ENCODE measurements at regions not wholly inside any gene's neighbourhood (a gene's known extent, or its start where the extent isn't known, plus 50 kb on each side); places are given as distances from the start of the nearest gene placed in this dataset.

- no peaks in the 10 kb centered on the region for H3K9me3 ChIP-seq (ENCODE audit: control insufficient read depth, low read length)
- no peak for ATAC-seq (ENCODE audit: low FRiP score)
- no peak overlapping the region for H3K27ac ChIP-seq (ENCODE audit: low read depth in 1 of 2, low read length in 2 of 2)
- no peak for DNase-seq
- 62 to 71% methylated on average over 1 of the region's 1 CpG for WGBS, 2 donors
- intact Hi-C loops (cut with DNase I): no loop called here
- H3K4me3 ChIP-seq (ENCODE audit: low read length in 2 of 2): no peak overlapping the region
- no peaks in the 10 kb centered on the region for H3K36me3 ChIP-seq (ENCODE audit: control insufficient read depth in 1 of 2, insufficient read depth in 2 of 2, low read length in 1 of 2)
- H3K27me3 ChIP-seq (ENCODE audit: control insufficient read depth in 1 of 2, insufficient read depth in 2 of 2, low read length in 1 of 2): no peaks in the 10 kb centered on the region
- no peaks in the 10 kb centered on the region for H3K4me1 ChIP-seq (ENCODE audit: control insufficient read depth in 1 of 2, insufficient read depth in 2 of 2, low read length in 2 of 2)
Observed at GRCh38 chr16:76612497-76612896, 335.3 kb downstream of the CNTNAP4 start.

DNA sequence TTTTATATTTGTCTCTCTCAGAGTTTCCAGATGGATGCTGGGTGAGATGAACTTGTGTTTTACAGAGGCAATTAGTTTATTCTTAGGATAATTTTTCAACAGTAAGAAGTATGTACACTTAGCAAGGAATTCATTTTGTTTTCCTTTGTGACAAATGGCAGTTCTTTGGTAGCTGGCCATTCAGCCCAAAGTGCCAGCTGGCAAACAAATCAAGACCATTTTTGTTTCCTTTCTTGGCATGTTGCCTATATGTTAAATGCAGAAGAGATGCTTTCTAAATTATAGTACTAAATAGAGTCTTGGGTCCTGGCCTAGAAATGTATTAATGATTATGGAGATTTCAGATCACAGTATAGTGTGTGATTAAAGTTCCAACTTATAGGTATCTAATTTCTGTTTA lies 337.1 kb downstream of the CNTNAP4 start:
- H3K27me3 ChIP-seq (ENCODE audit: control insufficient read depth in 1 of 2, insufficient read depth in 2 of 2, low read length in 1 of 2): no peaks in the 10 kb centered on the region
- H3K4me3 ChIP-seq (ENCODE audit: low read length in 2 of 2): no peak overlapping the region
- DNase-seq: no peak
- H3K4me1 ChIP-seq (ENCODE audit: control insufficient read depth in 1 of 2, insufficient read depth in 2 of 2, low read length in 2 of 2): no peaks in the 10 kb centered on the region
- no peak overlapping the region for H3K27ac ChIP-seq (ENCODE audit: low read depth in 1 of 2, low read length in 2 of 2)
- no peak for ATAC-seq (ENCODE audit: low FRiP score)
- intact Hi-C loops (cut with DNase I): no loop called here
- H3K9me3 ChIP-seq (ENCODE audit: control insufficient read depth, low read length): no peaks in the 10 kb centered on the region
- H3K36me3 ChIP-seq (ENCODE audit: control insufficient read depth in 1 of 2, insufficient read depth in 2 of 2, low read length in 1 of 2): no peaks in the 10 kb centered on the region

DNA sequence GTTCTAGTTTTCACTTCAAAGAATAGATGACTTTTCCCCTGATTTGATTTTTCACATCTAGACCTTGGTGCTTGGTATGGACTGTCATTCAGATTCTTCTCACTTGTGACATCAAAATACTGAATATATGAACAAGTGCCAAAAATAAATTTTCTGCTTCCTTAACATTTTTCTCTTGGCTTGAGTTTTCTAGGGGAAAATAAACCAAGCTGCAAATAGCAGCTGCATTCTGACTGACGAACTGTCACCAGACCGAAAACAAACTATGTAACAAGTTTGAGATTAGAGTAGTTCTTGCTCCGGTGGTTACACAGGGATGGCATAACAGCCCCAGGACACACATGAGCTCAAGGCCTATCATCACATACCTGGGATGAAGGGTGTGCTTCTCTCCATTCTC lies 345.7 kb downstream of the CNTNAP4 start:
- WGBS, 2 donors: 12% methylated on average over 3 of the region's 3 CpGs
- H3K27ac ChIP-seq (ENCODE audit: low read depth in 1 of 2, low read length in 2 of 2): no peak overlapping the region

DNA sequence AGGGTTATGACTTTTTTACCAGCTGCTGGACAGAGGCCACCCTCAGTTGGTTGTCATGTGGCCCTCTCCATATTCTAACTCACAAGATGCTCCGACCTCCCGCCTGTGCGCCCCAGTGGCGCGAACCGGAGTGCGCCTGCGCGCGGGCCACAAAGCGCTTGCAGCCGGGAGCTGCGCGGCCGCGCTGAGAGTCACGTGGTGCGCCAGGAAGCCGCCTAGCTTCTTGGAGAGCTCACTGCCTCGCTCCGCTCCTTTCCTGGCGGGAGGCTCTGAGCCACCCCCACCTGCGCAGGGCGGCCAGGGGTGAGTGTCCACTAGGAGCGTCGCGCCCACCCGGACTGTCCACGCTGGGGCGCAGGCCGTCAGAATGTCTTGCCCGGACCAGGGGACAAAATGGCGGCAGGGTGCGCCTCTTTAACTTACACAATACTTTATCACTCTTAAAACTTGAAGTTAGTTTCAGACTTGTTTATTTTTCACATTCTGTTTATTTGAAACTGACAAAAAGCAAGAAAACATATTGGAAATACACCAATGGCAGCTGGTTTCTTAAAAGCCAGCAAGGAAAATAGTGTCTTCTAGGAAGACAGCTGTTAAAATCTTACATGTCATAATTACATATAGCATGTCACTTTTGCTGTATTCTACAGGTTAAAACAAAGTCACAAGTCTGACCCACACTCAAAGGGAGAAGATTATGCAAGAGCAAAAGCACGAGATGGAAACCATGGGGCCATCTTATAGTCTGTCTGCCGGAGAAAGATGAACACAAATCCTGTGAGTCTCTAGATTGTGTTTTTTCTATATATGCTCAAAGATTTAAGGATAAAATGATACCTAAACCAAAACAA lies 357.9 kb downstream of the CNTNAP4 start:
- WGBS, 2 donors: 68 to 76% methylated on average over 36 of the region's 36 CpGs
- DNase-seq: peak in 1 of 2 donors; percentile 37
- Histone ChIP-seq H3K4me1 (ENCODE audit: control insufficient read depth in 1 of 2, insufficient read depth in 2 of 2, low read length in 2 of 2) (no peaks in the 10 kb centered on the region), H3K27me3 (ENCODE audit: control insufficient read depth in 1 of 2, insufficient read depth in 2 of 2, low read length in 1 of 2) (no peaks in the 10 kb centered on the region), H3K27ac (ENCODE audit: low read depth in 1 of 2, low read length in 2 of 2) (no peak overlapping the region), H3K36me3 (ENCODE audit: control insufficient read depth in 1 of 2, insufficient read depth in 2 of 2, low read length in 1 of 2) (no peaks in the 10 kb centered on the region), H3K9me3 (ENCODE audit: control insufficient read depth, low read length) (peaks cover 2% of the 10 kb centered on the region), H3K4me3 (ENCODE audit: low read length in 2 of 2) (no peak overlapping the region)
- no peak for ATAC-seq (ENCODE audit: low FRiP score)
- intact Hi-C loops (cut with DNase I): no loop called here

More for the DNA sequence above, 345.7 kb downstream of the CNTNAP4 start:
- Histone ChIP-seq H3K9me3 (ENCODE audit: control insufficient read depth, low read length) (no peaks in the 10 kb centered on the region), H3K27me3 (ENCODE audit: control insufficient read depth in 1 of 2, insufficient read depth in 2 of 2, low read length in 1 of 2) (no peaks in the 10 kb centered on the region), H3K4me1 (ENCODE audit: control insufficient read depth in 1 of 2, insufficient read depth in 2 of 2, low read length in 2 of 2) (no peaks in the 10 kb centered on the region), H3K4me3 (ENCODE audit: low read length in 2 of 2) (no peak overlapping the region), H3K36me3 (ENCODE audit: control insufficient read depth in 1 of 2, insufficient read depth in 2 of 2, low read length in 1 of 2) (no peaks in the 10 kb centered on the region)
- ATAC-seq (ENCODE audit: low FRiP score) (no peak), DNase-seq (no peak)
- intact Hi-C loops (cut with DNase I): no loop called here

GRCh38 chr16:76639685-76640289 lies 362.6 kb downstream of the CNTNAP4 start:
- 47 to 51% methylated on average over 10 of the region's 10 CpGs for WGBS, 2 donors
- intact Hi-C loops (cut with DNase I): no loop called here
- ATAC-seq (ENCODE audit: low FRiP score): no peak
- Histone ChIP-seq H3K4me3 (ENCODE audit: low read length in 2 of 2) (no peak overlapping the region), H3K4me1 (ENCODE audit: control insufficient read depth in 1 of 2, insufficient read depth in 2 of 2, low read length in 2 of 2) (no peaks in the 10 kb centered on the region), H3K27ac (ENCODE audit: low read depth in 1 of 2, low read length in 2 of 2) (no peak overlapping the region), H3K27me3 (ENCODE audit: control insufficient read depth in 1 of 2, insufficient read depth in 2 of 2, low read length in 1 of 2) (no peaks in the 10 kb centered on the region), H3K9me3 (ENCODE audit: control insufficient read depth, low read length) (no peaks in the 10 kb centered on the region), H3K36me3 (ENCODE audit: control insufficient read depth in 1 of 2, insufficient read depth in 2 of 2, low read length in 1 of 2) (no peaks in the 10 kb centered on the region)
- no peak for DNase-seq

DNA sequence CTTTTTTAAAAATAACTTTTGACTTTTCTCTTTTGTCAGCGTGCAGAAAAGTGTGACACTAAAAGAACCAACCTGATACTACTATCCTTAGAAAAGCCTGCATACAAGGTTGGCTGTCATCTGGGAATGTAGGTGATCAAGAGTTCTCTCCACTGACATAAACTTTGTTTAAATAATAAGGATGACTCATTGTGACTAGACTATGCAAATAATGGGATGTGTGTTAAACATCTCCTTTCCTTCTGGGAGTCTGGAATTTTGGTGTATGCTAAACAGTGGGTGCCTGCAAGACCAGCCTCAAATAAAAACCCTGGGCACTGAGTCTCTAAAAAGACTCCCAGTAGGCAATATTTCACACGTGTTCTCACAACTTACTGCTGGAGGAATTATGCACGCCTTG lies 373.4 kb downstream of the CNTNAP4 start:
- Histone ChIP-seq H3K9me3 (ENCODE audit: control insufficient read depth, low read length) (no peaks in the 10 kb centered on the region), H3K27me3 (ENCODE audit: control insufficient read depth in 1 of 2, insufficient read depth in 2 of 2, low read length in 1 of 2) (no peaks in the 10 kb centered on the region), H3K36me3 (ENCODE audit: control insufficient read depth in 1 of 2, insufficient read depth in 2 of 2, low read length in 1 of 2) (no peaks in the 10 kb centered on the region), H3K4me3 (ENCODE audit: low read length in 2 of 2) (no peak overlapping the region), H3K27ac (ENCODE audit: low read depth in 1 of 2, low read length in 2 of 2) (no peak overlapping the region), H3K4me1 (ENCODE audit: control insufficient read depth in 1 of 2, insufficient read depth in 2 of 2, low read length in 2 of 2) (no peaks in the 10 kb centered on the region)
- WGBS, 2 donors: 66 to 72% methylated on average over 3 of the region's 3 CpGs
- DNase-seq (no peak), ATAC-seq (ENCODE audit: low FRiP score) (no peak)
- intact Hi-C loops (cut with DNase I): loop anchor here in 1 of 2 donors (10.0 kb wide), 1 partner anchor 64 kb away; no protein-coding TSS in a partner anchor

- Histone ChIP-seq H3K36me3 (ENCODE audit: control insufficient read depth in 1 of 2, insufficient read depth in 2 of 2, low read length in 1 of 2) (no peaks in the 10 kb centered on the region), H3K4me1 (ENCODE audit: control insufficient read depth in 1 of 2, insufficient read depth in 2 of 2, low read length in 2 of 2) (no peaks in the 10 kb centered on the region), H3K9me3 (ENCODE audit: control insufficient read depth, low read length) (no peaks in the 10 kb centered on the region), H3K4me3 (ENCODE audit: low read length in 2 of 2) (no peak overlapping the region), H3K27ac (ENCODE audit: low read depth in 1 of 2, low read length in 2 of 2) (no peak overlapping the region), H3K27me3 (ENCODE audit: control insufficient read depth in 1 of 2, insufficient read depth in 2 of 2, low read length in 1 of 2) (no peaks in the 10 kb centered on the region)
- WGBS, 2 donors: 2 to 4% methylated on average over 3 of the region's 3 CpGs
- intact Hi-C loops (cut with DNase I): loop anchor here in 1 of 2 donors (10.0 kb wide), 1 partner anchor 61 kb away; no protein-coding TSS in a partner anchor
- ATAC-seq (ENCODE audit: low FRiP score) (no peak), DNase-seq (no peak)
Observed at GRCh38 chr16:76653390-76654026, 376.3 kb downstream of the CNTNAP4 start.

DNA sequence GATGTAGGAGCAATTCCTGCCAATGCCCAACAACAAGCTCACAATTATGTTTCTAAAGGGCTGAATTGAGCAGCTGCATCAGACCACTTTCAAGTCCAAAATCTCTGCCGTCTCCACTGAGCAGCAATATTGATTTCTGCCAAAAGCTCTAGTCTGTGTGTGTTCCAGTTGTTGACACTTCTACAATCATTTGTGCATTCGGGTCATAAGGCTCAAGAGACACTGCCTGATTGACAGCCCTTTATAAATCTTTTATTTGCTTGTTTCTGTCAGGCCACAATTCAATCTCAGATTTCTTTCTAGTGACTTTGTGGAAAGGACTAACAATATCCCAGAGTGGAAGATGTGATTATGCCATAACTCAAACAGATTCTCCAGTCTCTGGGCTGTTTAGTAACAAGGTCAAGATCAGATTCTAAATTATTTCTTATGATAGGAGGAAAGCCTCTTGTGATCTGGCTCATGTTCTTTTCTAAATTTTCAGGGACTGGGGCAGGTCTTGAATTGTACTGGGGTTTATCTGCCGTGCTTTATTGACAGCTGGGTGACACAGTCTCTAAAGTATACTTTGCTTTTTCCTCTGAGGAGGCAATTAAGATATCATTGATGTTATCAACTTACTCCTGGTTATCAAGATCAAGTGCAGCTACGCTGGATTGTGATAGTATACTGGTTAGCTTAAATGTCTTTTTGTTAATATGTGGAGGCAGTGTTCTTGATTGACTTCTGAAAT lies 377.1 kb downstream of the CNTNAP4 start:
- no peak for ATAC-seq (ENCODE audit: low FRiP score)
- Histone ChIP-seq H3K9me3 (ENCODE audit: control insufficient read depth, low read length) (no peaks in the 10 kb centered on the region), H3K4me1 (ENCODE audit: control insufficient read depth in 1 of 2, insufficient read depth in 2 of 2, low read length in 2 of 2) (no peaks in the 10 kb centered on the region), H3K27me3 (ENCODE audit: control insufficient read depth in 1 of 2, insufficient read depth in 2 of 2, low read length in 1 of 2) (no peaks in the 10 kb centered on the region), H3K4me3 (ENCODE audit: low read length in 2 of 2) (no peak overlapping the region), H3K27ac (ENCODE audit: low read depth in 1 of 2, low read length in 2 of 2) (no peak overlapping the region), H3K36me3 (ENCODE audit: control insufficient read depth in 1 of 2, insufficient read depth in 2 of 2, low read length in 1 of 2) (no peaks in the 10 kb centered on the region)
- no peak for DNase-seq
- WGBS, 2 donors: 36 to 37% methylated on average over 4 of the region's 4 CpGs
- intact Hi-C loops (cut with DNase I): loop anchor here in 1 of 2 donors (10.0 kb wide), 1 partner anchor 61 kb away; no protein-coding TSS in a partner anchor

Measured in aorta (tissue), 5 donors.